HEK293 (cell line): ENCODE measurements at regions not wholly inside any gene's neighbourhood (a gene's known extent, or its start where the extent isn't known, plus 50 kb on each side); places are given as distances from the start of the nearest gene placed in this dataset.

Experiments
- EGR2 ChIP-seq: fragments of 450-650 bp; formaldehyde crosslinking; IDR thresholded peaks from 2 replicates; pipeline ENCODE4 v1.5.1; 2016; ENCODE audit warnings: low read depth, missing biosample characterization, missing genetic modification characterization
- GLIS2 ChIP-seq: fragments of 450-650 bp; formaldehyde crosslinking; IDR thresholded peaks from 2 replicates; pipeline ENCODE4 v1.5.1; 2016; ENCODE audit warnings: missing biosample characterization, missing genetic modification characterization
- MYNN ChIP-seq: fragments of 450-650 bp; formaldehyde crosslinking; IDR thresholded peaks from 2 replicates; pipeline ENCODE4 v1.5.1; 2016; ENCODE audit warnings: missing biosample characterization, missing genetic modification characterization, borderline replicate concordance
- REPIN1 ChIP-seq: fragments of 450-650 bp; formaldehyde crosslinking; IDR thresholded peaks from 2 replicates; pipeline ENCODE4 v1.5.1; 2017; ENCODE audit warnings: missing biosample characterization, missing genetic modification characterization, low read depth
- ZBTB8A ChIP-seq: fragments of 450-650 bp; formaldehyde crosslinking; IDR thresholded peaks from 2 replicates; pipeline ENCODE4 v1.5.1; 2016; ENCODE audit warnings: missing biosample characterization, missing genetic modification characterization
- ZNF133 ChIP-seq: fragments of 450-650 bp; formaldehyde crosslinking; IDR thresholded peaks from 2 replicates; pipeline ENCODE4 v1.5.1; 2016; ENCODE audit warnings: missing biosample characterization, missing genetic modification characterization
- ZNF146 ChIP-seq: fragments of 450-650 bp; formaldehyde crosslinking; IDR thresholded peaks from 2 replicates; pipeline ENCODE4 v1.5.1; 2016; ENCODE audit warnings: missing biosample characterization, missing genetic modification characterization
- ZNF488 ChIP-seq: fragments of 450-650 bp; formaldehyde crosslinking; IDR thresholded peaks from 2 replicates; pipeline ENCODE4 v1.5.1; 2016; ENCODE audit warnings: missing biosample characterization, missing genetic modification characterization
- ZNF513 ChIP-seq: fragments of 450-650 bp; IDR thresholded peaks from 2 replicates; pipeline ENCODE4 v1.5.1; 2018; ENCODE audit warnings: missing biosample characterization, missing genetic modification characterization
- ZNF610 ChIP-seq: fragments of 450-650 bp; formaldehyde crosslinking; IDR thresholded peaks from 2 replicates; pipeline ENCODE4 v1.5.1; 2016; ENCODE audit warnings: missing biosample characterization, missing genetic modification characterization, borderline replicate concordance
- ZNF768 ChIP-seq: fragments of 450-650 bp; formaldehyde crosslinking; IDR thresholded peaks from 2 replicates; pipeline ENCODE4 v1.5.1; 2018; ENCODE audit warnings: missing biosample characterization, mild to moderate bottlenecking, missing genetic modification characterization
- ZSCAN16 ChIP-seq: fragments of 450-650 bp; formaldehyde crosslinking; IDR thresholded peaks from 2 replicates; pipeline ENCODE4 v1.5.1; 2016; ENCODE audit warnings: missing biosample characterization, missing genetic modification characterization
- TF ChIP-seq, protein P1 (sequence below): fragments of 450-650 bp; formaldehyde crosslinking; IDR thresholded peaks from 2 replicates; pipeline ENCODE4 v1.5.1; 2016; ENCODE audit warnings: missing biosample characterization, missing genetic modification characterization
- TF ChIP-seq, protein P2 (sequence below): fragments of 450-650 bp; formaldehyde crosslinking; IDR thresholded peaks from 2 replicates; pipeline ENCODE4 v1.5.1; 2016; ENCODE audit warnings: missing biosample characterization, missing genetic modification characterization

DNA sequence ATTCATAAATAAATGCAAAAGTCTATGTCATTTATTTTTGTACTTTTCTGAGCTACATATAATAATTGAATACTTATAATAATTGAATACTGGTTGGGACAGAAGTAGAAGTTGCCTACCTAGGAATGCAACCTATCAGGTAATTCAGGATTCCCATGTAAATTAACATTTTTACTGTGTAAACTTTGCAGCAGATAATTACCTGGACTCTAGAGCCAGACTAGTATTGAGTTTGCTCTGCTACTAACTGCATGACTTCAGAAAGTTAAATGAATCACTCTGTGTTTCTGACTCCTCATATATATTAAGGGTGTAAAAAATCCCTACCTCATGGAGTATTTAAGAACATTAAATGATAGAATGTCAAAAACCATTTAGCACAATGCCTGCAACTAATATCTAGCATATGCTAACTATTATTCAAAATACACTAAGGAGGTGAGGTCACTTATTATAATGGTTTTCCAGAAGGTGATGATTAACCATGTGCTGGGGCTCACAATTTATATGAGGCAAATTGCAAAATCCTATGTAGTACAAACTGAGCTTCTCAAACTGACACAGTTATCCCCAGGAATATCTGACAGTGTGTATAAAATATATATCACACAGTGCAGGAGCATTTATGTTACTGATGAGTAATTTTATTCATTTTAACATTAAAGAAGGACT lies 138.1 kb upstream of the ANO3 start:
- TF ChIP-seq, protein P1, sequence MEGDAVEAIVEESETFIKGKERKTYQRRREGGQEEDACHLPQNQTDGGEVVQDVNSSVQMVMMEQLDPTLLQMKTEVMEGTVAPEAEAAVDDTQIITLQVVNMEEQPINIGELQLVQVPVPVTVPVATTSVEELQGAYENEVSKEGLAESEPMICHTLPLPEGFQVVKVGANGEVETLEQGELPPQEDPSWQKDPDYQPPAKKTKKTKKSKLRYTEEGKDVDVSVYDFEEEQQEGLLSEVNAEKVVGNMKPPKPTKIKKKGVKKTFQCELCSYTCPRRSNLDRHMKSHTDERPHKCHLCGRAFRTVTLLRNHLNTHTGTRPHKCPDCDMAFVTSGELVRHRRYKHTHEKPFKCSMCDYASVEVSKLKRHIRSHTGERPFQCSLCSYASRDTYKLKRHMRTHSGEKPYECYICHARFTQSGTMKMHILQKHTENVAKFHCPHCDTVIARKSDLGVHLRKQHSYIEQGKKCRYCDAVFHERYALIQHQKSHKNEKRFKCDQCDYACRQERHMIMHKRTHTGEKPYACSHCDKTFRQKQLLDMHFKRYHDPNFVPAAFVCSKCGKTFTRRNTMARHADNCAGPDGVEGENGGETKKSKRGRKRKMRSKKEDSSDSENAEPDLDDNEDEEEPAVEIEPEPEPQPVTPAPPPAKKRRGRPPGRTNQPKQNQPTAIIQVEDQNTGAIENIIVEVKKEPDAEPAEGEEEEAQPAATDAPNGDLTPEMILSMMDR (tag by site-specific recombination) = no peak
- TF ChIP-seq ZBTB8A (tag by site-specific recombination) = no peak
- TF ChIP-seq, protein P2, sequence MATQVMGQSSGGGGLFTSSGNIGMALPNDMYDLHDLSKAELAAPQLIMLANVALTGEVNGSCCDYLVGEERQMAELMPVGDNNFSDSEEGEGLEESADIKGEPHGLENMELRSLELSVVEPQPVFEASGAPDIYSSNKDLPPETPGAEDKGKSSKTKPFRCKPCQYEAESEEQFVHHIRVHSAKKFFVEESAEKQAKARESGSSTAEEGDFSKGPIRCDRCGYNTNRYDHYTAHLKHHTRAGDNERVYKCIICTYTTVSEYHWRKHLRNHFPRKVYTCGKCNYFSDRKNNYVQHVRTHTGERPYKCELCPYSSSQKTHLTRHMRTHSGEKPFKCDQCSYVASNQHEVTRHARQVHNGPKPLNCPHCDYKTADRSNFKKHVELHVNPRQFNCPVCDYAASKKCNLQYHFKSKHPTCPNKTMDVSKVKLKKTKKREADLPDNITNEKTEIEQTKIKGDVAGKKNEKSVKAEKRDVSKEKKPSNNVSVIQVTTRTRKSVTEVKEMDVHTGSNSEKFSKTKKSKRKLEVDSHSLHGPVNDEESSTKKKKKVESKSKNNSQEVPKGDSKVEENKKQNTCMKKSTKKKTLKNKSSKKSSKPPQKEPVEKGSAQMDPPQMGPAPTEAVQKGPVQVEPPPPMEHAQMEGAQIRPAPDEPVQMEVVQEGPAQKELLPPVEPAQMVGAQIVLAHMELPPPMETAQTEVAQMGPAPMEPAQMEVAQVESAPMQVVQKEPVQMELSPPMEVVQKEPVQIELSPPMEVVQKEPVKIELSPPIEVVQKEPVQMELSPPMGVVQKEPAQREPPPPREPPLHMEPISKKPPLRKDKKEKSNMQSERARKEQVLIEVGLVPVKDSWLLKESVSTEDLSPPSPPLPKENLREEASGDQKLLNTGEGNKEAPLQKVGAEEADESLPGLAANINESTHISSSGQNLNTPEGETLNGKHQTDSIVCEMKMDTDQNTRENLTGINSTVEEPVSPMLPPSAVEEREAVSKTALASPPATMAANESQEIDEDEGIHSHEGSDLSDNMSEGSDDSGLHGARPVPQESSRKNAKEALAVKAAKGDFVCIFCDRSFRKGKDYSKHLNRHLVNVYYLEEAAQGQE = no peak
- TF ChIP-seq ZNF488 (tag by site-specific recombination) = no peak
- TF ChIP-seq GLIS2 (tag by site-specific recombination) = no peak
- TF ChIP-seq ZNF146 = no peak
- no peak for TF ChIP-seq MYNN (tag by site-specific recombination)
- TF ChIP-seq ZNF133 (tag by site-specific recombination) = no peak
- TF ChIP-seq ZNF513 = no peak
- no peak for TF ChIP-seq EGR2 (tag by site-specific recombination)
- no peak for TF ChIP-seq ZSCAN16
- no peak for TF ChIP-seq ZNF610 (tag by site-specific recombination)
- no peak for TF ChIP-seq ZNF768 (tag by site-specific recombination)
- no peak for TF ChIP-seq REPIN1 (tag by site-specific recombination)
